Fibroblast of lung (primary cell): ENCODE measurements at regions not wholly inside any gene's neighbourhood (a gene's known extent, or its start where the extent isn't known, plus 50 kb on each side); places are given as distances from the start of the nearest gene placed in this dataset.

Experiments used
- DNase-seq, 2 donors: peaks; one replicate each; pipeline versions ENCODE4 v3.0.0 to v3.0.0-alpha.2; 2010; ENCODE audit warnings: low read depth in 2 of 2
- H2AFZ ChIP-seq: 2 replicates; pipeline ENCODE4 v1.5.1; 2012; ENCODE audit warnings: low read length, control low read depth, inconsistent platforms
- H3K27ac ChIP-seq: 2 replicates; pipeline ENCODE4 v1.5.1; 2011; ENCODE audit warnings: low read length, control low read depth; ENCODE audit not compliant: insufficient read depth
- H3K27me3 ChIP-seq: 2 replicates; pipeline ENCODE4 v1.5.1; 2011; ENCODE audit warnings: mild to moderate bottlenecking, low read length; ENCODE audit not compliant: control insufficient read depth, insufficient read depth
- H3K36me3 ChIP-seq: 2 replicates; pipeline ENCODE4 v1.5.1; 2011; ENCODE audit warnings: low read length; ENCODE audit not compliant: control insufficient read depth, insufficient read depth
- H3K4me1 ChIP-seq: 2 replicates; pipeline ENCODE4 v1.5.1; 2011; ENCODE audit warnings: low read length; ENCODE audit not compliant: control insufficient read depth, insufficient read depth; ENCODE audit errors: extremely low read depth
- H3K4me2 ChIP-seq: 2 replicates; pipeline ENCODE4 v1.5.1; 2011; ENCODE audit warnings: low read length, control low read depth; ENCODE audit not compliant: insufficient read depth; ENCODE audit errors: extremely low read depth
- H3K4me3 ChIP-seq, 4 experiments: fragments of 200-600 bp in 1 of 4; sonication (generic) in 1 of 4; replicated peaks in 1 of 4; 2 replicates each; pipeline ENCODE4 v1.5.1; 2011 to 2016; ENCODE audit warnings: low read length in 4 of 4, low read depth in 3 of 4, mild to moderate bottlenecking in 3 of 4, control low read depth in 2 of 4, inconsistent platforms in 1 of 4, mixed read lengths in 1 of 4; ENCODE audit not compliant: insufficient read depth in 1 of 4; ENCODE audit errors: control extremely low read depth in 1 of 4
- H3K79me2 ChIP-seq: 2 replicates; pipeline ENCODE4 v1.5.1; 2012; ENCODE audit warnings: mild to moderate bottlenecking, low read length, inconsistent platforms; ENCODE audit not compliant: control insufficient read depth, insufficient read depth
- H3K9ac ChIP-seq: 2 replicates; pipeline ENCODE4 v1.5.1; 2011; ENCODE audit warnings: mild to moderate bottlenecking, low read length, control low read depth; ENCODE audit not compliant: insufficient read depth
- H3K9me3 ChIP-seq: 2 replicates; pipeline ENCODE4 v1.5.1; 2012; ENCODE audit warnings: low read depth, low read length; ENCODE audit not compliant: control insufficient read depth, insufficient read depth
- H4K20me1 ChIP-seq: 2 replicates; pipeline ENCODE4 v1.5.1; 2011; ENCODE audit warnings: low read length; ENCODE audit not compliant: control insufficient read depth, insufficient read depth; ENCODE audit errors: extremely low read depth
- EZH2 ChIP-seq: IDR thresholded peaks from 2 replicates; pipeline ENCODE4 v1.5.1; 2012; ENCODE audit warnings: low read length, control low read depth, mild to moderate bottlenecking; ENCODE audit errors: missing control alignments
- TF ChIP-seq, protein P1 (sequence below), 2 donors: IDR thresholded peaks in 1 of 2; conservative IDR thresholded peaks in 1 of 2; 1 replicate in 1 of 2; 2 replicates in 1 of 2; pipeline ENCODE4 v1.5.1; 2011 to 2012; ENCODE audit warnings: low read length in 2 of 2, control low read depth in 1 of 2, inconsistent platforms in 1 of 2, low read depth in 1 of 2, mild to moderate bottlenecking in 1 of 2

DNA sequence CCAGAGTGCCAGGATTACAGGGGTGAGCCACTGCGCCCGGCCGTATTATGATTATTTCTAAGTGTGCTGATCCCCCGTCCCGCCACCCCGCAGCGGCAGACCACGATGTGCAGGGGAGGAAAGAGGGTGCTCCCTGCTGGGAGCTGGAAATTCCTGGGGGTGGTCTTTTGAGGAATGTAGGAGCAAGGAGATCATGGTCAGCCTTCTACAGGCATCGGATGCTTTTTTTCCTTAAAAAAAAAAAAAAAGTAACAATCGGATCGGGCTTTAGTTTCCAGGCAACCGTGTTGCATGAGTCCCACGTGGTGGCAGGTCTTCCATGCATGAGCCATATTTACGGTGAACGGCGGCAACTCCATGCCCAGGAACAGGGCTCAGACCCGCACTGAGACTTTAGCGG is 74.2 kb upstream of the COX20 start:
- no peaks in the 10 kb centered on the region for H3K79me2 ChIP-seq
- TF ChIP-seq, protein P1, sequence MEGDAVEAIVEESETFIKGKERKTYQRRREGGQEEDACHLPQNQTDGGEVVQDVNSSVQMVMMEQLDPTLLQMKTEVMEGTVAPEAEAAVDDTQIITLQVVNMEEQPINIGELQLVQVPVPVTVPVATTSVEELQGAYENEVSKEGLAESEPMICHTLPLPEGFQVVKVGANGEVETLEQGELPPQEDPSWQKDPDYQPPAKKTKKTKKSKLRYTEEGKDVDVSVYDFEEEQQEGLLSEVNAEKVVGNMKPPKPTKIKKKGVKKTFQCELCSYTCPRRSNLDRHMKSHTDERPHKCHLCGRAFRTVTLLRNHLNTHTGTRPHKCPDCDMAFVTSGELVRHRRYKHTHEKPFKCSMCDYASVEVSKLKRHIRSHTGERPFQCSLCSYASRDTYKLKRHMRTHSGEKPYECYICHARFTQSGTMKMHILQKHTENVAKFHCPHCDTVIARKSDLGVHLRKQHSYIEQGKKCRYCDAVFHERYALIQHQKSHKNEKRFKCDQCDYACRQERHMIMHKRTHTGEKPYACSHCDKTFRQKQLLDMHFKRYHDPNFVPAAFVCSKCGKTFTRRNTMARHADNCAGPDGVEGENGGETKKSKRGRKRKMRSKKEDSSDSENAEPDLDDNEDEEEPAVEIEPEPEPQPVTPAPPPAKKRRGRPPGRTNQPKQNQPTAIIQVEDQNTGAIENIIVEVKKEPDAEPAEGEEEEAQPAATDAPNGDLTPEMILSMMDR (conservative IDR thresholded peaks at IDR 0.05 in 1 of 2, IDR thresholded peaks at IDR 0.05 in 1 of 2; ENCODE audit: low read depth in 1 of 2, low read length in 2 of 2) = no peak
- no peak for TF ChIP-seq EZH2
- H3K9me3 ChIP-seq = no peaks in the 10 kb centered on the region
- no peak overlapping the region for H2AFZ ChIP-seq
- H3K27me3 ChIP-seq = no peaks in the 10 kb centered on the region
- no peak overlapping the region for H3K4me2 ChIP-seq
- no peak overlapping the region for H3K27ac ChIP-seq
- no peak overlapping the region for H3K9ac ChIP-seq
- peaks cover 3% of the 10 kb centered on the region for H3K4me1 ChIP-seq
- no peak for DNase-seq
- H3K36me3 ChIP-seq = no peaks in the 10 kb centered on the region
- no peaks in the 10 kb centered on the region for H4K20me1 ChIP-seq
- no peak overlapping the region for H3K4me3 ChIP-seq

DNA sequence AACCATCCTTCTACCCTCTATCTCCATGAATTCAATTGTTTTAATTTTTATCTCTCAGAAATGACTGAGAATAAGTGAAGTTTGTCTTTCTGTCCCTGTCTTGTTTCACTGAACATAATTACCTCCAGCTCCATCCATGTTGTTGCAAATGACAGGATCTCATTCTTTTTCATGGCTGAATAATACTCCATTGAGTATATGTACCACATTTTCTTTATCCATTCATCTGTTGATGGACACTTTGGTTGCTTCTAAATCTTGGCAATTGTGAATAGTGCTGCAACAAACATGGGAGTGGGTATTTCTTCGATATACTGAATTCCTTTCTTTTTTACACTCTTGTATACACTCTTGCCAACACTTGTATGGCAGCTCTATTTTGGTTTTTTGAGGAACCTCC is 72.8 kb upstream of the COX20 start:
- no peak overlapping the region for H3K27ac ChIP-seq
- no peaks in the 10 kb centered on the region for H3K27me3 ChIP-seq
- H3K4me2 ChIP-seq = no peak overlapping the region
- H3K9ac ChIP-seq = no peak overlapping the region
- no peak overlapping the region for H3K4me3 ChIP-seq
- H3K36me3 ChIP-seq = no peaks in the 10 kb centered on the region
- DNase-seq = no peak
- H3K79me2 ChIP-seq = no peaks in the 10 kb centered on the region
- H3K4me1 ChIP-seq = no peaks in the 10 kb centered on the region
- no peaks in the 10 kb centered on the region for H3K9me3 ChIP-seq
- TF ChIP-seq EZH2 = no peak
- TF ChIP-seq, protein P1 (conservative IDR thresholded peaks at IDR 0.05 in 1 of 2, IDR thresholded peaks at IDR 0.05 in 1 of 2; ENCODE audit: low read depth in 1 of 2, low read length in 2 of 2) = no peak
- no peak overlapping the region for H2AFZ ChIP-seq
- H4K20me1 ChIP-seq = no peaks in the 10 kb centered on the region

DNA sequence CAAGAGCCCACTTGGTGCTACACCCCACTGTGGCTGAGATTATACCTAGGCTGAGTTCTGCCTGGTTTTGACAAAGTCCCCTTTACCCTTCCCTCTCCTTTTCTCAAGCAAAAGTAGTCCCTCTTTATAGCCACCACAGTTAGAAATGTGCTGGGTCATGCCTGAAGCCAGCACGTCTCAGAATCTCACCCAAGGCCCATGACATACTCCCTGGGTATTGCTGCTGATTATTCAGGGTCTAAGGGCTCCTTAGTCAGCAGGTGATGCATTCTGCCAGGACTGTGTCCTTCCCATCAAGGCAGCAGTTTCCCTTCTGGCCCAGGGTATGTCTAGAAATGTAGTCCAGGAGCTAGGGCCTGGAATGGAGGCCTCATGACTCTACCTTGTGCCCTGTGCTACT is 67.3 kb upstream of the COX20 start:
- peak in 1 of 2 donors; percentile 47 for DNase-seq
- Histone ChIP-seq H3K9ac (no peak overlapping the region), H3K4me3 (no peak overlapping the region), H2AFZ (no peak overlapping the region), H4K20me1 (no peaks in the 10 kb centered on the region), H3K27me3 (no peaks in the 10 kb centered on the region), H3K4me2 (no peak overlapping the region), H3K27ac (no peak overlapping the region), H3K36me3 (no peaks in the 10 kb centered on the region), H3K9me3 (no peaks in the 10 kb centered on the region), H3K4me1 (no peaks in the 10 kb centered on the region), H3K79me2 (no peaks in the 10 kb centered on the region)
- TF ChIP-seq, protein P1 (conservative IDR thresholded peaks at IDR 0.05 in 1 of 2, IDR thresholded peaks at IDR 0.05 in 1 of 2; ENCODE audit: low read depth in 1 of 2, low read length in 2 of 2) = no peak
- no peak for TF ChIP-seq EZH2
